Transverse colon (tissue), 4 donors: ENCODE measurements at regions not wholly inside any gene's neighbourhood (a gene's known extent, or its start where the extent isn't known, plus 50 kb on each side); places are given as distances from the start of the nearest gene placed in this dataset.

Experiments used
- CTCF ChIP-seq, 5 experiments: fragments of 200-600 bp in 3 of 5; fragments of 450-650 bp in 2 of 5; sonication (generic) in 3 of 5; IDR thresholded peaks; 1 replicate in 2 of 5; 2 replicates in 3 of 5; pipeline ENCODE4 v1.5.1; 2016 to 2017; ENCODE audit warnings: antibody characterized with exemption in 5 of 5, inconsistent platforms in 3 of 5, mild to moderate bottlenecking in 2 of 5, moderate library complexity in 1 of 5
- EP300 ChIP-seq: sonication (generic); formaldehyde crosslinking; IDR thresholded peaks from one replicate; pipeline ENCODE4 v1.6.1; 2017; ENCODE audit warnings: antibody characterized with exemption, low read depth
- POLR2AphosphoS5 ChIP-seq, 3 donors: sonication (generic); formaldehyde crosslinking; IDR thresholded peaks; one replicate each; pipeline ENCODE4 v1.6.1; 2016; ENCODE audit warnings: antibody characterized with exemption in 3 of 3

- TF ChIP-seq CTCF (IDR thresholded peaks at IDR 0.05) (peak in 1 of 5 experiments; percentile 33), EP300 (no peak), POLR2AphosphoS5 (IDR thresholded peaks at IDR 0.05) (no peak)
These were observed 296.6 kb upstream of the MANEA start for GRCh38 chr6:95280686-95281273.
